CMK (cell line): ENCODE measurements at regions not wholly inside any gene's neighbourhood (a gene's known extent, or its start where the extent isn't known, plus 50 kb on each side); places are given as distances from the start of the nearest gene placed in this dataset.
A peak's percentile ranks its signal among the peaks of the same experiment; 100 is the strongest.
"Not testable (repeated sequence)": the region's sequence is repeated elsewhere in the genome, so short reads cannot be mapped to it uniquely, and the experiment has no call there.

Experiments
- DNase-seq: peaks from one replicate; pipeline ENCODE4 v3.0.0-alpha.2; 2010; ENCODE audit warnings: low read depth

- no peak for DNase-seq
Observed at GRCh38 chr2:209307161-209308001, 116.5 kb upstream of the MAP2 start.

- DNase-seq: no peak
Observed at GRCh38 chr2:209308415-209308814, 115.4 kb upstream of the MAP2 start.

- DNase-seq: no peak
Observed at GRCh38 chr2:209311948-209312347, 111.9 kb upstream of the MAP2 start.

GRCh38 chr2:209312450-209312849 lies 111.4 kb upstream of the MAP2 start:
- not testable (repeated sequence) for DNase-seq

- no peak for DNase-seq
Observed at GRCh38 chr2:209314653-209315052, 109.2 kb upstream of the MAP2 start.

DNA sequence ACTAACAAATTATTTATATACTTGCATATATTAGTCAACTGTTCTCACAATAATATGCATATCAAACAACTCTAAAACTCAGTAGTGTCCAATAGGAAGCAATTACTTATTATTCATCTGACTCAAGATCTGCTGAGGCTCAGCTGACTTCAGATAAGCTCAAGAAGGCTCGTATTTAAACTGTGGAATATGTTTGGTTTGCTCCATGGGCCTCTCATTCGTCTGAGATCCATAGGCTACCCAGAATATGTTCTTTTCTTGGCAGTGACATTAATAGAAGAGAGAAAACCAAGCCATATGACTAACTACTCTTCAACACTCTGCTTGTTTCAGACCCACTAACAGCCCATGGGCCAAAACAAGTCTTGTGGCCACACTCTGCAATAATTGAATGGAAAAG lies 107.7 kb upstream of the MAP2 start:
- no peak for DNase-seq

GRCh38 chr2:209321076-209321475 lies 102.8 kb upstream of the MAP2 start:
- no peak for DNase-seq

GRCh38 chr2:209321581-209321980 lies 102.3 kb upstream of the MAP2 start:
- no peak for DNase-seq

- no peak for DNase-seq
Observed at GRCh38 chr2:209322041-209322440, 101.8 kb upstream of the MAP2 start.

DNA sequence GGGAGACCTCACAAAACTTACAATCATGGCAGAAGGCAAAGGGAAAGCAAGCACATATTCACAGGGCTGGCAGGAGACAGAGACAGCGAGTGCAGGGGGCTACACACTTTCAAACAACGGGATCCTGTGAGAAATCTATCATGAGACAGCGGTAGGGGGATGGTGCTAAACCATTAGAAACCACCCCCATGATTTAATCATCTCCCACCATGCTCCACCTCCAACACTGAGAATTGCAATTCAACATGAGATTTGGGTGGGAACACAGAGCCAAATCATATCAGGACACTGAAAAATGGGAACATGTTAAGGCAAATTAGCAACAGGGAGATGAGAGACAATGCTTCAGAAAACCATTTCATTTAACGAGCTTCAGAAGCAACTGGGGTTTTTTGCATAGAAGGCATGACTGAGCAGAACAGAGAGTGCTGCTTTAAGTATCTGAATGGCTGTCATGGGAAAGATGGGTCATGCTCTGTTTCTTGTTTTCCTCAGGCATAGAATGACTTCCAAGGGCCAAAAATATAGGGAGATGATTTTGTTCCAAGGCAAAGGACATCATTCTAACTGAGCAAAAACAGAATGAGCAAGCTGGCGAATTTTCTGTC lies 100.8 kb upstream of the MAP2 start:
- DNase-seq: no peak

DNA sequence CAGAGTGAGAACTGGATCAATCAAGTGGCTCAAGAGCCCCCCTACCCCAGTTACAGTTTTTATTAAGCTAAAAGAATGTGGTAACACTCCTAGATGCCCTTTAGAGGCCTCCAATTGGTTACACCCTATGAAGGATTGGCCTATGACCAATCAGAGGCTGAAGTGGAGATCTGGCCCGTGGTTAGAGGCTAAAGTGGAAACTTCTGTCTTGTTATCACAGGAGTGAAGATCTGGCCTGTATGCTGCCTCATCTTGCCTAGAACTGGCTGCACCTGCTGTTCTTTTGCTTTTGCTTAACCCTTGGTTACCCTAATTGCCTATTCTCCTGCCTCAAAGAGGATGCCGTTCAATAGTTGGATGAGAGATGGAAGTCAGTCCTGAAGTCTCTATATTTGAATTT lies 100.1 kb upstream of the MAP2 start:
- no peak for DNase-seq

DNA sequence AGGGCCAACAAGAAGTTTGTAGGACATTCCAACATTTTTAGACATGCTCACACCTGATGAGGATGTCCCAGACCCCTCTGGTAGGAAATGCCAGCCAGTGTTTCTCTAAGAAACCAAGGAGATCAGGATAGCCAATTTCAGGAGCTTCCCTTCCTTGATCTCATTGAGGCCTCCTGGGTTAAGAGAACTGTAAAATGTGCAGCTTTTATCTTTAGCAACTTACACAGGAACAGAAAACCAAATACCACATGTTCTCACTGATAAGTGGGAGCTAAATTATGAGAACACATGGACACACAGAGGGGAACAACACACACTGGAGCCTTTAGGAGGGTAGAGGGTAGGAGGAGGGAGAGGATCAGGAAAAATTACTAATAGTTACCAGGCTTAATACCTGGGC lies 99.6 kb upstream of the MAP2 start:
- no peak for DNase-seq

DNA sequence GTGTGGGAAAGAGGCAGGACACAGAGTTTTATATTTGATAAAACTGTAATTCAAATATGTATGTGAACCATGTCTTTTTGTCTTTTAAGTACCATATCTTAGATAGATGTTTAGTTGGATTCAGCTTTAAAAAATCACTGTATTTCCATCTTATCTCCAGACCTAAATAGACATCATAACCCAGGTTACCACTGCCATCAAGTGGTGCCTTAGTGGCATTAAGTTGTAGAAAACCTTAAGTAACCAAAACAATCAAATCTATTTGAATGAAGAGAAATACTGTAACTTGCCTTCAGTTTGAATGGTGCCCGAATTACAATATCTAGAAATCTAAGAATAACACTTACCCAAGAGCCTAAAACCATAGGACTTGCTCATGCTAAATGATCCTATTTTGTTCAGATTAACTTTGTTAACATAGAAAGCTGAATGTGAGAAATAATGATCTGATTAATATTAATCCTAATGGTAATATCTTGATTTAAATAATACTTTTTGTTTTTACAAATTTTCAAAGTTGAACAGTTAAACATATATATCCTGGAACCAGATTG lies 92.5 kb upstream of the MAP2 start:
- DNase-seq: no peak

DNA sequence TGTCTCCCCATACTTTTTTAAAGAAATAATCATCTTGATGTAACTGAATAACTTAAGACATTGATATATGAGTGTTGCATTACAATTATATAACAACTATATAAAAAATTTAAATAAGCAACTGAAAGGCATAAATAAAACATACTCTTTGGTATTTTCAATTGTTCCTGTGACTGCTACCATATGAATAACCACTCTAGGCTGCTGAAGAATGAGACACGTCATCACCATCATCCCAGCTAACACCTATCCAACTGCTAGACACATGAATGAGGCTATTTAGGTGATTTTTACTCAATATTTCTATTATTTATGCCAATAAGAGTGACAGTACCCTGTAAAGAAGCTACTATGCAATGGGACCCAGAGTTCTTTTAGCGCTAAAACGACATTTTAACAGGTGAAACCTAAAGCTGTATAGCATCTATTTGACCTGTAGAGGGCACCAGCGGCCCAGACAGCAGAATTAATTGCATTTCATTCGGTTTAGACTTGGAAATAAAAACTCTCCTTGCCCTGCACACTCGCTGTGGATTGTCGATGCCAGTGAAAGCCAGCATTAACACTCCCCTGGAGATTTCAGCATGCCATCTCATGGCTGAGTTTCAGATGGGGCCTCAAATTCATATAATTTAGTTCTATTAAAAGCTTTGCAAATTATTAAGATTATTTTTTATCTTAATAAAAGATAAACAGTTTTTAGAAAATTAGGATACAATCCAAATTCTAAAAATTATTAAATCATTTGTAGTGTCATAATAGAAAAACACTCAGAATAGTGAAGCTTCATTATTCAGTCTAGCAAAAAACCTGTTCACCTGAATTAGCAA lies 89.4 kb upstream of the MAP2 start:
- DNase-seq: peak; percentile 21

- no peak for DNase-seq
Observed at GRCh38 chr2:209340522-209340921, 83.3 kb upstream of the MAP2 start.

DNA sequence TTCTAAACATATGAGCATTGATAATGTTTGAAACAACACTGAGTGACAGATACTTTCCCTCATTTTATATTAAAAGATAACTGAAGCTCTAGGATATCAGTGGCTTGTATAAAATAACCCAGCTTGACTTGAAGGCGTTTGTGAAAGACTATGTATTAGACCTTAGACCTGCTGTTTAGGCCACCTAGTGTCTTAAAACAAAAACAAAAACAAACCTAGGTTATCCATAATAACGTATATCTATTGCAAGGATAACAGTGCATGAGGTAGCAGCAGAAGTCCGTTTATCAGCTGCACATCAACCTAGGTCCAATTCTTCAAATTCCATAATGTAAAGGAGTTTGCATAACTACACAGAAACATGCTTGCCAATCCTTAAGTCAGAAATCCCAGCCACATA lies 79.5 kb upstream of the MAP2 start:
- no peak for DNase-seq

DNA sequence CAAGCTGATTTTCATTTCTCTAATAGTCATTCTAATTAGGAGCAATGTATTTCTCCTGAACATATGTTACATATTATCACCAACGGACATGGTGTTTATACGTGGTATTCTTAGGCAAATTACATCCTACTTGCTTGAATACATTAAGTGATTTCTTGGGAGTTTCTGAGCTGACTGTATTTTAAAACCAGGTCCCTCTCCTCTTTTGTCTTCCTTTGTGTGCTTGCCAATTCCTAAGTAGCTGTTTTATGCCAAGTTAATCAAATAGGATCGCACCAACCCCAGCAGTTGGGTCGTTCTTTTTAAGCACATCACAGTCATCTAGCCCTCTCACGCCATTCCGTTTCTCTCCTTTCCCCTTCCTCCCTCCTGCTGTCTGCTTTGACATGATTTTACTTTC lies 75.4 kb upstream of the MAP2 start:
- no peak for DNase-seq

DNA sequence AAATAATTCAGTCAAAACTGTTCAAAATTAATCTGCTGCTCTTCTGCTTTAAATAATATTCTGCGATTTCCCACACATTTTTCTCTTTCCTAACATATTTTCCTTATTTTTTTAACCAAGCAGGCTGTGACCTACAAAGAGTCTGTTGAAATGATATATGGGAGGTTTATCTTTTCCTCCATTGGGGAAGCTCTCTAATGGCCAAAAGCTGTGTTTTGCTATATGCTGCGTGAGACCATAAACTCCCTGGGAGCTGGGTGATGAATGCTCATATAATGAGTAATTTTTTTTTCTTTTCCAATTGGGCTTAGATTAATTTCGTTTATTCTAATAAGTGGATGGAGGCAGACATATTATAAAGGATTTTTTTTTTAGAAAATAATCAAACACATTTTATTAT lies 72.2 kb upstream of the MAP2 start:
- DNase-seq: no peak

DNA sequence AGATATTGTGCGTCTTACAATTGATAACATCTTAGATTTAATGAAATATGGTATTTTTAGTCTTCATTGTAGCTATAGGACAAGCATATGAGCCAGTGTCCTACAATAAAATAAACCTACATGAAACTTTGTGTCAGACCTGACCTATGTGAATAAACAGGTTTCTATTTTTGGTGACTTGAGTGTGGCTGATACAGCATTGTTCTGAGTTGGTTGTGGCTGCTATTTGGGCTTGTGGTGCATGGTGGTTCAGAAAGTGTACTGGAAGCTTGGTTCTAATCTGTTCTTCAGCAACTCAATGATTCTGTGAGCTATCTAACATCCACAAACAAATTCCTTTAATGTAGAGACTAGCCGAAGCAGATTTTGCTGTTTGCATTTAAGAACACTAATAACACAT lies 64.9 kb upstream of the MAP2 start:
- DNase-seq: no peak

DNA sequence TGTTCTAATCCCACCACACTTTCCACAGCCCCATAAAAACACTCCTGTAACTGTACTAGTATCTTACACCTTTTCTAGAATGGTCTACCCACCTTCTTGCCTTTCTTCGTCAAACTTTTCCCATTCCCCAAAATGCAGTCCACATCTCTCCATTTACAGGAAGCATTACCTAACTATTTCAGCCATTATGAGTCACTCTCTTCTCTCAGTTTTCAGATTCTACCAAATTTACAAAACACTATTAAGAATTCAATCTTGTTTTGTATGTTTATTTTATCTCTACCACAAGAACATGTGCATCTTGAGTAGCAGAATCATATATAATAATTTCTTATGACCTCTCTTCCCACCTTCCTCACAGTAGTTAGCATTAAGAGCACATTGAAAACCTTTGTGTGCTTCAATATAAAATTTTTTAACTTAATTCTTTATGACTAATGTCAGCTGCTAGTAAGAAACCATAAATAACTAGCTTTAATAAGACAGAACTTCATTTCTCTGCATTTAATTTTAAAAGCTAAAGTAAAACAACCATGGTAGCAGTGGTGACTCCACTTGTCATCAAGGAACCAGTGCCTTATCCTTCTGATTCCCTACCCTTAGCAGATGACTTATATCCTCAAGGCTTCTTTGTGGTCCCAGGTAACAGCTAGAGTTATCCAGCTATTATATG lies 56.6 kb upstream of the MAP2 start:
- no peak for DNase-seq

DNA sequence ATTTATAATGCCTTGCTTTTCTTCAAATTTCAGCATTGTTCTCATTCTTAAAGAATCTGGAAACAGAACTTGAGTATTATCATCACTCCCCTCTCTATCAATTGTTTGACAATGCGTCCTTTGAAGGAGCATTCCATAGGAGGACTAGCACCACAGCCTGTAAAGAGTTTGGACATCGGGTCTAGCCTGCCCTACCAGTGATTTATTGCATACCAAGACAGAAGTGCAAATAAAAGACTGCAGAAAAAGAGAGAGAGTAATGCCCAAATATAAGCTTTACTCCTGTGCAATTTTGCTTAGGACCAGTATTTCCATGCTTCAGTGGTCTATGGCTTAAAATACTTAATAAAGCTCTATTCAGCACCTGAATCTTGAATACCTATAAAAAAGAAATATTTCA lies 55.4 kb upstream of the MAP2 start:
- no peak for DNase-seq

GRCh38 chr2:209368914-209369313 lies 54.9 kb upstream of the MAP2 start:
- no peak for DNase-seq
